ENCODE measurements at regions not wholly inside any gene's neighbourhood (a gene's known extent, or its start where the extent isn't known, plus 50 kb on each side); places are given as distances from the start of the nearest gene placed in this dataset.
A peak's percentile ranks its signal among the peaks of the same experiment; 100 is the strongest.

DNA sequence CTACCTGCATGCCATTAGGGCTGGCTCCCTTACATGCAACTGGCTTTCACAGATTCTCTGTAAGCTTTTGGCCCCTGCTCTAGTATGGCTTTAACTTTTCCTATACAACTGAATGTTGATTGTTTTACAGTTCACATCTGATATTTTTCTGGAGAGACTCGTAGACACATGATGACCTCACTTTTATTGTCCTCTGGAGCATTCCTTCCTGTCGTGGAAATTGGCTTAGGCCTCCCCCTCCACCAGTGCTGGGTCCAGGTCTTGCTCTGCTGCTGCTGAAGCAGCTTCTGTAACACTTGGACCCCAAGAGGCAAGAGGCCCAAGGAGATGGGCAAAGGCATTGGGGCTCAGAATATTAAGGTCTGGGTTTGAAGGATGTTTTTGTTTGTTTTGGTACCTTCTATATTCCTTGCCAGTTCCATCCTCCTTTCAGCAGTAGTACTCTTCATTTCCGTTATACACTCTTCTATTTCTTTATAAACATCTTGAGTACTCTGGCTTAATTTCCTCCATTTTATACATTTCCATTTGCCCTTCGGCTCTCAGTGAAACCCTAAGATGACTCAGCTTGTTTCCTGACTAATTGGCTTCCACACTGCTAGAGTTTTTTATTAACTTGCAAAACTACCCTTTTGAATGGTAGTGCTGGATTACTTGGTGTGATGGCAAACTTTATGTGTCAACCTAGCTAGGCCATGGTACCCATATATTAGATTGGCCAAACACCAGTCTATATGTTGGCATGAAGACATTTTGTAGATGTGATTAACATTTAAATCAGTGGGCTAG lies 219.8 kb downstream of the CDCA7 start:
- no peaks in the 10 kb centered on the region for H3K27me3 Mint-ChIP-seq

DNA sequence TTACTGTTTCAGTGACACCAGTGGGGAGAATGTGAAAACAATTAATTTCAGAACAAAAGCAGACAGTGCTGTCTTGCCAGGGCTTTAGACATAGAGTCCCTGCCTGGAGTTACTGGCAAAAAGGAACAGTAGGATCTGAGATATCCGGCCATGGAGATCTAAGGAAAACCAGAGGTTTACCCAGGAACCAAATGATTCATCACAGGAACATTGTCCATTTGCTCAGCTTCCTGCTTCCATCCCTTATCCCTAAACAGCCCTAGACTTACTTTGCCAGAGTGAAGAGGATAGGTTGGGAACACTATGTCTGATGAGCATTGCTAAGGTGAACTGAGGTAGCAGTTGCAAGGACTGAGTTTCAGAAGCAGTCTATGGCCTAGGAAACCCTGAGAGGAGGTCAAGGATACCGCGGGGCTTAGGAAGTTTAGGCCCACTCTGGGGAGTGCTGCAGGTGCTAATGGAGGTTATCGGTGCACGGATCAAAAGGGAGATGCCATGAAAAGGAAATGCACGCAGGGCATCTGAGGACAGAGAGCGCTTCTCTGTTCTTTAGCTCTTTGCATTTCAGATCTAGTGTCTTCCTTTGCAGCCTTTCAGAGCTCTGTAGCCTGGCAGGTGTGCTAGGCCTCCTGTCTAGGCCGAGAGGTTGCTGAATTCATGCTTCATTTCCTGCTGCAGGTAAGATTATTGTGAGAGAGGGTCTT lies 223.9 kb downstream of the CDCA7 start:
- Mint-ChIP-seq H3K27ac (no peak overlapping the region), H3K36me3 (no peaks in the 10 kb centered on the region), H3K27me3 (no peaks in the 10 kb centered on the region), H3K9me3 (peaks cover 5% of the 10 kb centered on the region), H3K4me3 (no peak overlapping the region), H3K4me1 (ENCODE audit: unreplicated experiment) (no peaks in the 10 kb centered on the region)
- TF ChIP-seq, protein P1, sequence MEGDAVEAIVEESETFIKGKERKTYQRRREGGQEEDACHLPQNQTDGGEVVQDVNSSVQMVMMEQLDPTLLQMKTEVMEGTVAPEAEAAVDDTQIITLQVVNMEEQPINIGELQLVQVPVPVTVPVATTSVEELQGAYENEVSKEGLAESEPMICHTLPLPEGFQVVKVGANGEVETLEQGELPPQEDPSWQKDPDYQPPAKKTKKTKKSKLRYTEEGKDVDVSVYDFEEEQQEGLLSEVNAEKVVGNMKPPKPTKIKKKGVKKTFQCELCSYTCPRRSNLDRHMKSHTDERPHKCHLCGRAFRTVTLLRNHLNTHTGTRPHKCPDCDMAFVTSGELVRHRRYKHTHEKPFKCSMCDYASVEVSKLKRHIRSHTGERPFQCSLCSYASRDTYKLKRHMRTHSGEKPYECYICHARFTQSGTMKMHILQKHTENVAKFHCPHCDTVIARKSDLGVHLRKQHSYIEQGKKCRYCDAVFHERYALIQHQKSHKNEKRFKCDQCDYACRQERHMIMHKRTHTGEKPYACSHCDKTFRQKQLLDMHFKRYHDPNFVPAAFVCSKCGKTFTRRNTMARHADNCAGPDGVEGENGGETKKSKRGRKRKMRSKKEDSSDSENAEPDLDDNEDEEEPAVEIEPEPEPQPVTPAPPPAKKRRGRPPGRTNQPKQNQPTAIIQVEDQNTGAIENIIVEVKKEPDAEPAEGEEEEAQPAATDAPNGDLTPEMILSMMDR (conservative IDR thresholded peaks at IDR 0.05), result no peak
- no peak for DNase-seq (ENCODE audit: extremely low spot score, unreplicated experiment)

More for the DNA sequence above, 219.8 kb downstream of the CDCA7 start:
- no peaks in the 10 kb centered on the region for H3K36me3 Mint-ChIP-seq
- peak overlapping the region; percentile 8 for H3K27ac Mint-ChIP-seq
- DNase-seq (ENCODE audit: extremely low spot score, unreplicated experiment), result no peak
- peaks cover 18% of the 10 kb centered on the region for H3K4me1 Mint-ChIP-seq (ENCODE audit: unreplicated experiment)
- TF ChIP-seq, protein P1 (conservative IDR thresholded peaks at IDR 0.05), result no peak
- H3K4me3 Mint-ChIP-seq, result no peak overlapping the region
- peaks cover 5% of the 10 kb centered on the region for H3K9me3 Mint-ChIP-seq

DNA sequence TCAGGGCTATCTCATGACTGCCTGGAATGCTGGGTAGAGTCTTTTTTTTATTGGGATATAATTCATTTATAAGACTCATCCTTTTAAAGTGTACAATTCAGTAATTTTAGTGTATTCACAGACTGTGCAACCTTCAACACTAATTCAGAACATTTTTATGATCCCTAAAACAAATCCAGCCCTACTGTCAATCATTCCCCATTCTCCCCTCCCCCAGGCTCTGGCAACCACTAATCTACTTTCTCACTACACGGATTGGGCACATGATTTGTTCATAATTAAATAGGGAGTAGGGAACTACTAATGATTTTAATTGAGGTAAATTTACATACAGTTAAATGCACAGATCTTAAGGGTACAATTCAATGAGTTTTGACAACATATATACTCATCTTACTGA lies 225.7 kb downstream of the CDCA7 start:
- no peaks in the 10 kb centered on the region for H3K27me3 Mint-ChIP-seq
- H3K4me1 Mint-ChIP-seq (ENCODE audit: unreplicated experiment), result no peaks in the 10 kb centered on the region
- no peak overlapping the region for H3K4me3 Mint-ChIP-seq
- peaks cover 4% of the 10 kb centered on the region for H3K9me3 Mint-ChIP-seq
- H3K27ac Mint-ChIP-seq, result no peak overlapping the region
- TF ChIP-seq, protein P1 (conservative IDR thresholded peaks at IDR 0.05), result no peak
- no peak for DNase-seq (ENCODE audit: extremely low spot score, unreplicated experiment)
- no peaks in the 10 kb centered on the region for H3K36me3 Mint-ChIP-seq

DNA sequence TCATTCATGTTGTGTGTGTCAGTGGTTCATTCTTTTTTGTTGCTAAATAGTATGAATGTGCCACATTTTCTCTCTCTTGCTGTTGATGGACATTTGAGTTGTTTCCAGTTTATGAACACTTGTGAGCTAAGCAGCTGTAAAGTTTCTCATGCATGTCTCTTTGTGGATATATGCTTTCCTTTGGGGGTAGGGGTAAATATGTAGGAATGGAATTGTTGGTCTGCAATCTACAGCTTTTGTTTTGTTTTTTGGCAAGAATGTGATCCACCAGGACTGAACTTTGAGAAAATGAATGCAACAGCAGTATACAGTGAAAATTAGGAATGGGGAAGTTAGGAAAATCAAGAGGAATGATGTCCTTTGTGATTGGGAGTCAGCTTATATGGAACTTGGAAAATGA lies 226.3 kb downstream of the CDCA7 start:
- Mint-ChIP-seq H3K9me3 (no peaks in the 10 kb centered on the region), H3K27ac (no peak overlapping the region), H3K4me1 (ENCODE audit: unreplicated experiment) (no peaks in the 10 kb centered on the region), H3K36me3 (no peaks in the 10 kb centered on the region), H3K27me3 (no peaks in the 10 kb centered on the region), H3K4me3 (no peak overlapping the region)
- DNase-seq (ENCODE audit: extremely low spot score, unreplicated experiment), result no peak
- TF ChIP-seq, protein P1 (conservative IDR thresholded peaks at IDR 0.05), result no peak

DNA sequence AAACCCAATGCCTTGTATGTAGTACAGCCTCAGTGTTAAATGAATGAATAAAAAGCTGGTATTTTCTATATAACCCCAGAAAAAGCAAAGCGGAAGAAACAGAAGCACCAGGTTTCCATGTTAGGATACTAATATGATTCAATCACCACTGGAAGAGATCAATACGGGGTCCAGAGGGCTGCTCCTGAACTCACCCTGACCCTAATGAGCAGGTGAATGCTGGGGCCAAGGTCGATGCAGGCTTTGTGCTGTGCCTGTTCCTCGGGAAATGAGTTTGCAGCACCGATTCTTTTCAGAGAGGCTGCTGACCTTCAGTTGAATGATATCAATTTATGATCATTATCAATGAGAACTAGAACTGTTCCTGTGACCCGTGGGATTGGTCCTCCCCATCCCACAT lies 228.5 kb downstream of the CDCA7 start:
- no peak for DNase-seq (ENCODE audit: extremely low spot score, unreplicated experiment)
- Mint-ChIP-seq H3K27me3 (no peaks in the 10 kb centered on the region), H3K27ac (no peak overlapping the region), H3K4me3 (no peak overlapping the region), H3K9me3 (no peaks in the 10 kb centered on the region), H3K4me1 (ENCODE audit: unreplicated experiment) (no peaks in the 10 kb centered on the region), H3K36me3 (no peaks in the 10 kb centered on the region)
- TF ChIP-seq, protein P1 (conservative IDR thresholded peaks at IDR 0.05), result no peak

All from type B pancreatic cell (in vitro differentiated cells).